ENCODE measurements at regions not wholly inside any gene's neighbourhood (a gene's known extent, or its start where the extent isn't known, plus 50 kb on each side); places are given as distances from the start of the nearest gene placed in this dataset.

- DNase-seq (ENCODE audit: low spot score) (no peak), FAIRE-seq (no peak), ATAC-seq (no peak)
- H4K20me1 ChIP-seq (ENCODE audit: insufficient read depth, low read length): no peaks in the 10 kb centered on the region
- H3K4me1 ChIP-seq (ENCODE audit: insufficient read depth, low read length): no peaks in the 10 kb centered on the region
- intact Hi-C loops (cut with micrococcal nuclease; ENCODE audit: unreplicated experiment): no loop called here
- H3K4me2 ChIP-seq (ENCODE audit: low read depth, low read length): no peak overlapping the region
- POLR2A ChIA-PET: no interaction called here
- in situ Hi-C loops (cut with HindIII; ENCODE audit: extremely low pct_ligation_motif_present, low pct_unique_long_range_greater_than_20kb): no loop called here
- H3K9ac ChIP-seq (ENCODE audit: insufficient read depth, low read depth, low read length): no peak overlapping the region
- no peak overlapping the region for H2AFZ ChIP-seq (ENCODE audit: low read length)
- H3K27ac ChIP-seq (ENCODE audit: extremely low read length, insufficient read depth, low read length): no peak overlapping the region
- CTCF ChIA-PET (ENCODE audit: low intra/inter-chr PET ratio, low total read pairs): no interaction called here
- no peak for TF ChIP-seq POLR2AphosphoS5 (IDR thresholded peaks at IDR 0.05; ENCODE audit: low read depth, low read length)
- TF ChIP-seq GATAD1 (CRISPR knock-in tag; IDR thresholded peaks at IDR 0.05): no peak
- TF ChIP-seq NFRKB (IDR thresholded peaks at IDR 0.05): no peak
- TF ChIP-seq ZNF790 (CRISPR knock-in tag; IDR thresholded peaks at IDR 0.05; ENCODE audit: borderline replicate concordance): no peak
- TF ChIP-seq ZSCAN9 (CRISPR knock-in tag; IDR thresholded peaks at IDR 0.05; ENCODE audit: borderline replicate concordance): no peak
- no peak for TF ChIP-seq ZNF550 (CRISPR knock-in tag; IDR thresholded peaks at IDR 0.05; ENCODE audit: borderline replicate concordance)
- no peak for TF ChIP-seq ZBTB2 (CRISPR knock-in tag; IDR thresholded peaks at IDR 0.05; ENCODE audit: low read depth)
- TF ChIP-seq ZNF30 (CRISPR knock-in tag; IDR thresholded peaks at IDR 0.05): no peak
- no peak for TF ChIP-seq CREM (IDR thresholded peaks at IDR 0.05)
- no peak for TF ChIP-seq CREM (CRISPR knock-in tag; IDR thresholded peaks at IDR 0.05)
- H3K4me3 ChIP-seq (replicated peaks in 1 of 3; ENCODE audit: insufficient read depth in 1 of 3, low read depth in 2 of 3, low read length in 3 of 3): no peak overlapping the region
- WGBS (ENCODE audit: low lambda C conversion rate): 10% methylated on average over 8 of the region's 12 CpGs
- BruUV-seq (replicated peaks): no TSS peak
- H3K9me3 ChIP-seq (ENCODE audit: low read length): no peaks in the 10 kb centered on the region
- H3K27me3 ChIP-seq (ENCODE audit: control insufficient read depth in 1 of 2, insufficient read depth in 2 of 2, low read length in 2 of 2): peaks cover 0 to 11% of the 10 kb centered on the region in 2 experiments; a peak in 2 of 5 replicates
- no peaks in the 10 kb centered on the region for H3K79me2 ChIP-seq (ENCODE audit: insufficient read depth, low read length)
- H3K36me3 ChIP-seq (replicated peaks in 1 of 2; ENCODE audit: control insufficient read depth in 1 of 2, insufficient read depth in 2 of 2, low read length in 2 of 2): no peaks in the 10 kb centered on the region
These were observed 185.7 kb downstream of the ATPSCKMT start for GRCh38 chr5:10063997-10064396.

GRCh38 chr5:10059980-10060379, 189.7 kb downstream of the ATPSCKMT start:
- 19% methylated on average over 5 of the region's 5 CpGs for WGBS (ENCODE audit: low lambda C conversion rate)
- no peak for TF ChIP-seq ZNF333 (CRISPR knock-in tag; IDR thresholded peaks at IDR 0.05; ENCODE audit: borderline replicate concordance)
- TF ChIP-seq ARID2 (CRISPR knock-in tag; IDR thresholded peaks at IDR 0.05; ENCODE audit: borderline replicate concordance): no peak
- TF ChIP-seq ZNF703 (CRISPR knock-in tag; IDR thresholded peaks at IDR 0.05; ENCODE audit: borderline replicate concordance): no peak
- no peak for TF ChIP-seq CTCF (CRISPR knock-in tag; IDR thresholded peaks at IDR 0.05)
- TF ChIP-seq ZSCAN12 (CRISPR knock-in tag; IDR thresholded peaks at IDR 0.05): no peak
- TF ChIP-seq ZNF501 (CRISPR knock-in tag; IDR thresholded peaks at IDR 0.05): no peak
- no peak for TF ChIP-seq FIP1L1 (IDR thresholded peaks at IDR 0.05; ENCODE audit: borderline replicate concordance, insufficient read depth, low read depth, low read length)
- TF ChIP-seq ZNF816 (CRISPR knock-in tag; IDR thresholded peaks at IDR 0.05; ENCODE audit: borderline replicate concordance): no peak
- no peak for TF ChIP-seq ZNF550 (CRISPR knock-in tag; IDR thresholded peaks at IDR 0.05; ENCODE audit: borderline replicate concordance)
- no peak for TF ChIP-seq ZNF850 (CRISPR knock-in tag; conservative IDR thresholded peaks at IDR 0.05)

More at GRCh38 chr5:10059980-10060379, 189.7 kb downstream of the ATPSCKMT start:
- ATAC-seq (no peak), DNase-seq (ENCODE audit: low spot score) (no peak), FAIRE-seq (no peak)
- intact Hi-C loops (cut with micrococcal nuclease; ENCODE audit: unreplicated experiment) (no loop called here), in situ Hi-C loops (cut with HindIII; ENCODE audit: extremely low pct_ligation_motif_present, low pct_unique_long_range_greater_than_20kb) (no loop called here)
- Histone ChIP-seq H3K79me2 (ENCODE audit: insufficient read depth, low read length) (no peaks in the 10 kb centered on the region), H4K20me1 (ENCODE audit: insufficient read depth, low read length) (no peaks in the 10 kb centered on the region), H3K9ac (ENCODE audit: insufficient read depth, low read depth, low read length) (no peak overlapping the region), H3K27ac (ENCODE audit: extremely low read length, insufficient read depth, low read length) (no peak overlapping the region), H2AFZ (ENCODE audit: low read length) (no peak overlapping the region), H3K27me3 (ENCODE audit: control insufficient read depth in 1 of 2, insufficient read depth in 2 of 2, low read length in 2 of 2) (peaks cover 0 to 11% of the 10 kb centered on the region in 2 experiments; a peak in 2 of 5 replicates), H3K4me2 (ENCODE audit: low read depth, low read length) (no peak overlapping the region), H3K4me3 (replicated peaks in 1 of 3; ENCODE audit: insufficient read depth in 1 of 3, low read depth in 2 of 3, low read length in 3 of 3) (no peak overlapping the region), H3K4me1 (ENCODE audit: insufficient read depth, low read length) (no peaks in the 10 kb centered on the region), H3K36me3 (replicated peaks in 1 of 2; ENCODE audit: control insufficient read depth in 1 of 2, insufficient read depth in 2 of 2, low read length in 2 of 2) (no peaks in the 10 kb centered on the region), H3K9me3 (ENCODE audit: low read length) (no peaks in the 10 kb centered on the region)
- no TSS peak for BruUV-seq (replicated peaks)
- POLR2A ChIA-PET: no interaction called here
- CTCF ChIA-PET (ENCODE audit: low intra/inter-chr PET ratio, low total read pairs): no interaction called here
